IPS DF 4.7 (cell line): ENCODE measurements at regions not wholly inside any gene's neighbourhood (a gene's known extent, or its start where the extent isn't known, plus 50 kb on each side); places are given as distances from the start of the nearest gene placed in this dataset.
"Not testable (repeated sequence)": the region's sequence is repeated elsewhere in the genome, so short reads cannot be mapped to it uniquely, and the experiment has no call there.

Source experiments
- DNase-seq: peaks from one replicate; pipeline ENCODE4 v3.0.0-alpha.2; 2013; ENCODE audit warnings: low spot score; ENCODE audit errors: extremely low read depth

DNA sequence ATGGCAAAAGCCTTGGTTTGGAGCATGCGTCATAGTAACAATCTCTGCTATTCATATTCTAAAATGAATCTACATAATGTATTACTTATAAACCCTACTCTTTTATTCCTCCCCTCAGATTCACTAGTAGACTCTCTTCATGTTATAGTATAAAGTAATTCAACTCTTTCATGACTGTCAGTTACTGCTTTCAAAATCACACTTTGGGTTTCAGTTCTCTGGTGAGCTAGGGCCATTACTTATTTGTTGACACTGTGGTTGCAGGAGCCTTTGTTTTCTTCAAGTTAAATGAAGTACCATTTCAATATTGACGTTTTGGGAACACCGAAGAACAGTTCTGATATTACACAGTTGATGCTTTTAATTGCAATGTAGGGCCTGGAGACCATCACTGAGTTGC, 378.4 kb downstream of the DDX10 start:
- DNase-seq, result no peak

DNA sequence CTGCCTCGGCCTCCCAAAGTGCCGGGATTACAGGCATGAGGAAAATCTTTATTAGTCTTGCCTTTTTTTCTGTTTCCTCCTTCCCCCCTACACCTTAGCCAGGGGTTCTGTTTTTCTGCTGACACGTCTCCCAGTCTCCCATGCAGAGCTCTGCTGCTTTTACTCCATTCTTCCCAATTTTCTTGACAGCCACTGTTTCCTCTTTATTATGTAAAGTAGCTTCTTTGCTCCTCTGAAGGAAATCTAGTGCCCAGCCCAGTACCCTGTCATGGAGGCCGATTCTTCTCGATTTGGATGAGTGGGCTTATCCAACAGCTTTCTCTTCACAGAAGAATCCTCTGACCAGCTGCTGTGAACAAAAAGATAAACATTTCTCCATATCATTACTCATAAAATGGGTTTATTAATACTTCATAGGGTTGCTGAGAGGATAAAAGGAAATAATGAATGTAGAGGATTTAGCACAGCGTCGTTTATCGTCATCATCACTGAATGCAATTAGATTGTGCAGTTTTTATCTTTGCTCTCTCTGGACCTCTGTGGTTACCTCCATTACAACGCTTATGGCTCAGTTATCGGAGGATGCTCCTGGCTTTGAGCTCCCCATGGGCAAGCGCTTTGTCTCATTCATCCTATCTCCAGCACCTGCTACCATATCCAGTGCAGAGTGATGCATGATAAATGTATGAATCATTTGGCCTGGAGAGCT, 375.6 kb upstream of the C11orf87 start:
- no peak for DNase-seq

DNA sequence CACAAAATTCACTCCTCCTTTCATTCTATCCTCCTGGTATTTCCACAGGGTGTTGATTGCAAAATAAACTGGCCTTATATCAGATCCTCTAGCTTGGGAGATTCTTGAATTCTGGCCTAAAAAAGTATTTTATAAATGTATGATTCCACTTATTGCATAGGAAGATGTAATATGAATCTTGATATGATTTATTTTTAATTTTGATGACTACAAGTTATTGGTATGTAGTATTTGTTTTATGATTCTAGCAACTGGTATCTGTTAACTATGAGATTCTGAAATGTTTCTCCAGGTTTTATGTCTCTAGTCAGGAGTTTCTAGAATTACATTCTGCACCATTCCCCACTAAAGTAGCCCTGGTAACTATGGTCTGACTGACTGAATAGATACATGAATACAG, 373.9 kb upstream of the C11orf87 start:
- DNase-seq, result no peak

DNA sequence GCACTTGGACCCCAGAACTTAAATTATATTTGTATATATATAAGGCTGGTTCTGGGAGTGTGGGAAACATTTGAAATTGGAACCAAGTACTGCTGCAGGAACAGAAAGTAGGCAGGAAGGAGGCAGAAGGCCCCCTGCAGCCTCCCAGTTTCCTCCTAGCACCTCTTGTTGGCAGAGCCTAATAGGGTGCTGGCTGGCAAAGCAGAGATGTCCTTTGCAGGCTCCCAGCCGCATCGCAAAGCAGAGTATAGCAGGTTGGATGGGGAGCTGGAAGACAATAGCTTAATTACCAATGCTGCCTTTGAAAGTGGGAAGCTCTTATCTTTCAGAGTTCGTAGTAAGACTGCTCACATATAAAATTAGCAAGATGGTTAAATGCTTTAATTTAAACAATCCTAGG, 370.8 kb upstream of the C11orf87 start:
- no peak for DNase-seq

DNA sequence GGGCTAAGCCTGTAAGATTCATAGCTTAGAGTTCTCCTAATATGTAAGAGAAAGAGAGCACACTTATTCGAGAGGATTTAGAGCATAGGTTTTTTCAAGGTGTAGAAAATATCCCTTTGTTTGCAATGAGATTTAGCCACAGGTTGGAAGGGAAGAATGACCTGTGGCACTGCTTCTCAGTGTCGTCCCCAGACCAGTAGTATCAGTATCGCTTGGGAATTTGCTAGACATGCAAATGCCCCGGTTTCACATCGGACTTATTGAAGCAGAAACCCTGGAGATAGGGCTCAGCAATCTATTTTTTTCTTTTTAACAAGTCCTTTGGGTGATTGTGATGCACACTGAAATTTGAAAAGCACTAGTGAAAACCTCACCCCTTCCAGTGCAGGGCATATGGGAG, 362.6 kb upstream of the C11orf87 start:
- DNase-seq, result no peak

DNA sequence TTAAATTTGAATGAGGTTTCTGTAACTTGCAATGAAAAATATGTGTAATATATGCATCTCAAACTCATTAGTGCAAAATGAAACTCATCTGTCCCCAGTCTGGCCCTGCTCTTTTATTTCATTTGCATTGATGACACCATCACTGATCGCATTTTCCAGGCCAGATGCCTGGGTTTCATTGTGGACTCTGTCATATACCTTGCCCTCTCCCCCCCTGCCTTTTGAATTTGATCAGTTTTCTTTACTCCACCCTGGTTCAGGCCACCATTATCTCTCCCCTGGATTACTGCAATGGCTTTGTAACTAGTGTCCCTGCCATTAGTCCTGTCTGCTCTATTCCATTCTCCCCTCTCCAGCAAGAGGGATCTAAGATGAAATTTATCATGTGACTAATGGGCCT, 360.6 kb upstream of the C11orf87 start:
- DNase-seq, result no peak

DNA sequence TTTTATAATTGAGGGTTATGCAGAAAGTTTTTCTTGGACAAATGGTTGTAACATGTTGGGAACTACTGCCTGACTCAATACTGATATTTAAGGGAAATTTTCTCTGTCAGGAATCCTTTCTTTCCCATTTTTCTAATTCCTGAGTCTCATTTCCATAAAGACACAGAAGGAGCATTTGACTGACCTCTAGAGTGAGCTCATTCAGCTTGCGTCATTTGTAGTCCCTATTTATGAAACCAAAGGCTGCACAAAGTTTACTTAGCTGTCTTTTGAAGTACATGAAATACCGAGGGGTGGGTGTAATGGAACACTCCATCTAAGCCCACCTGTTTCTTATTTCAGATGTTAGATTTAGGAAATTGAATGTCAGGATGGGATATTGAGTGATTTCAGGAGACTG, 359.5 kb upstream of the C11orf87 start:
- no peak for DNase-seq

DNA sequence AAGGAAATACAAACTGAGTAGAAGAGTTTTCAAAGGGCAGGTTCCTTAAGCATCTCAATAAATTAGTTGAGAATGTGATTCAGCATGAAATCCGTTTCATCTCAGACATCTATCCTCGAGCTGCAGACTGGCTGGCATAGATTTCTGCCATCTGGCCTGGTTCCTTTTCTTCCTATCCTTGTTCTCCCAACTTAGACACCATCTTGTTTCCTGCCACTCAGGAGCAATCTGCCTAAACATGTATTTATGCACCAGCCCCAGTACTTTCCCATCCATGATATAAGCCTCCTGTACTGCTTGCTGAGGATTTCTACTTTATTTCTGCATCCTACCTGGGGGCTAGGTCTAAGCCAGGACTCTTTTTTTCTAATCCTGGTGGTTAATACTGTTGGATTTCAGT, 359.1 kb upstream of the C11orf87 start:
- no peak for DNase-seq

DNA sequence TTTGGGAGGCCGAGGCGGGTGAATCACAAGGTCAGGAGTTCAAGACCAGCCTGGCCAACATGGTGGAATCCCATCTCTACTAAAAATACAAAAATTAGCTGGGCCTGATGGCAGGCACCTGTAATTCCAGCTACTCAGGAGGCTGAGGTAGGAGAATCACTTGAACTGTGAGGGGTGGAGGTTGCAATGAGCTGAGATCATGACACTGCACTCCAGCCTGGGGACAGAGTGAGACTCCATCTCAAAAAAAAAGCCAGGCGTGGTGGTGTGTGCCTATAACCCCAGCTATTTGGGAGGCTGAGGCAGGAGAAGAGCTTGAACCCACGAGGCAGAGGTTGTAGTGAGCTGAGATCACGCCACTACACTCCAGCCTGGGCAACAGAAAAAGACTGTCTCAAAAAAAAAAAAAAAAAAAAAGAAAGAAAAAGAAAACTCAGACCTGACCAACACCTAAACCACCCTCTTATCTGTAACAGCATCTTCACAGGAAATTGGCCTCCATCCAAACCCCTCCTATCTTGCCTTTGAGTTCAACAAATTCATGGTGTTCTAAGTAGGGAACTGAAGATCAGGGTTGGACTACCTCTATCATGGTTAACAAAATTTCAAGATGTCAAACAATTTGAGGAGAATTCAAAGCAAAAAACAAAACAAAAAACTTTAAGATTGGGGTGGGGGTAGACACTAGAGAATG, 357.2 kb upstream of the C11orf87 start:
- not testable (repeated sequence) for DNase-seq

DNA sequence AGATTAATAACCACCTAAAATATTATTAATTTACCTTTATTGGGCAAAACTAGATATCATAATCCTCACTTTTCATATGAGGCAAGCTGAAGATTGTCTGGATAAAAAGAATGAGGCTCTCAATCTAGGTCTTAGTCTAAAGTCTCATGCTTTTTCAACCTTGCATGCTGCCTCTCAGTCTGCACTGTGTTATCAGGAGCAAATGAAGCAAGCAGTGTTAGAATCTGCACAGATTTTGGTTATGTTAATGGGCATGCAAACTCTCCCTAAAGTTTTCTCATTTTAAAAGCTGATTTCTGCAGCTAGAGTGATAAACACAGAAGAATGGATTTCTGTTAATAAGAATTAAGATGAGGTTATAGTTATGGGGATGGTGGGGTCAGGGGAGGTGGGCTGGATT, 350.7 kb upstream of the C11orf87 start:
- DNase-seq, result no peak

DNA sequence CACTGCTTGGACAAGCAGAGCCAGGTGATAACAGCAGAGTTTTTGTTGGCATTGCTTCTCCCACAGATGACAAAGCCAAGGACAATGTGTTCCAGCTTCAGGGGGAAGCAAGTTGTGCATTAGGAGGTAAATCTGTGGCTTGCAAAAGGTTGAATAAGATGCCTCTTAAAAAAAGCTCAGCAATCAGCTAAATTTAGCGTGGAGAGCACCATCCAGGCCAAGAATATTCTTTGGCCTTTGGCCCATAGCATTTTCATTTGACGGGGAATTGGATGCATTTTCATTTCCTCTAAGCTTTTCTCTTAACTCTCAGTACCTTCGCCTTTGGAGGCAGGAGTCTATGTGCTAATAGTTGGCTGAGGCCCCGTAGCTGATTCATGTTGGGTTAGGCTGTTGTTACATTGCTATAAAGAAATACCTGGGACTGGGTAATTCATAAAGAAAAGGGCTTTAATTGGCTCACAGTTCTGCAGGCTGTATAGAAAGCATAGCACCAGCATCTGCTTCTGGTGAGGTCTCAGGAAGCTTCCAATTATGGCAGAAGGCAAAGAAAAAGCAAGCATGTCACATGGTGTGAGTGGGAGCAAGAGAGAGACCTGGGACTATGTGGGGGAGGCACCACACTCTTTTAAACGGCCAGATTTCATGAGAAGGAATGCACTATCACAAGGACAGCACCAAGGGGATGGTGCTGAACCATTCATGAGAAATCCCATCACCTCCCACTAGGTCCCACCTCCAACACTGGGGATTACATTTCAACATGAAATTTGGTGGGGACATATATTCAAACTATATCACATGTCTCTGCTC, 350.1 kb upstream of the C11orf87 start:
- no peak for DNase-seq

DNA sequence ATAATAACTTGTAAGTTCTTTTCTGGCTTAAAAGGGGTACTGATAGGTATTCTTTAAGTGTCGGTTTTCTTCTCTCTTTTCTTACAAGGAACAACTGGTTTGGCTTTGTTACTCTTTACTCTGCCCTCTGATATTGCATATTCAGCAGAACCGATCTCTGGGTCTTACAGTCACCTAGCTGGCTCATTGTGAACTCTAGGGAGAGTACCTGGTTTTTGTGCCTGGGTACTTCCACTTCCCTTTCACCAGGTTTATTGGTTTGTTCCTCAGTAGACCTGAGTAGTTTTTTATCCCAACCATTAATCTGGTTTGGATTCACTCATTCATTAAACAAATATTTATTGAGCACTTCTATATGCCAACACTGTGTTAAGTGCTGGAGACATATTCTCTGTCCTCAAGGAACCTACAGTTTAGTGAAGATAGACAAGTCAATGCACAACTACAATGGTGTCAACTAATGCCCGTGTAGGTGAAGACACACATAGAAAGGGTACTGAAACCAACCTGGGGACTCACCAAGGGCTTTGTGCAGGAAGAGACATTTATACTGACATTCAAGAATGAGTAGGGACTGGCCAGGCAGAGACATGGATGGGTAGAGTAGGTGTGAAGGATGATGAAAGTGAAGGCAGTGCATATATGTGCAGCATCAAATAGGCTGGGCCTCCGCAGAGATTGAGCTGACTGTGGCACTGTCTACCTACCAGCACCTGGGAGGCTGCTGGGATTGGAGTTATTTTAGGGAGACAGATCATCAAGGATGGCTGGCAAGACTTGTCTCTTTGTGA, 348.8 kb upstream of the C11orf87 start:
- no peak for DNase-seq

DNA sequence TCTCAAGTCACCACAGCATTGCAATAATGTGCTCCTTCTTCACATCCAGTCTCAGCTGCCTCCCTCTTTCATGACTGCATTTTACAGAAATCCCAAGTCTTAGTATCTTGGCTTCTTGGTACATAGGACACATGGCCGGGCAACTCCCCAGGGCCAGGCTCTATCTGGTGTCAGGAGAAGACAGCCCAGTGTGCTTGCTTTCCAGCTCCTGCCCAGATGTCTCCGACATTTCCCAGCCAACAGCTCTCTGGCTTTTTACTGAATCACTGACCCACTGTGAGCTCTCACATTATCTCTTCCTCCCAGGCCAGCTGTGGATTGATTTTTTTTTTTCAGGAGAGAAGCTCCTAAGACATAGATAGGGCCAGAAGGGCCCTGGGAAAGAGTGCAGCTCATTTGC, 346.0 kb upstream of the C11orf87 start:
- DNase-seq, result no peak

DNA sequence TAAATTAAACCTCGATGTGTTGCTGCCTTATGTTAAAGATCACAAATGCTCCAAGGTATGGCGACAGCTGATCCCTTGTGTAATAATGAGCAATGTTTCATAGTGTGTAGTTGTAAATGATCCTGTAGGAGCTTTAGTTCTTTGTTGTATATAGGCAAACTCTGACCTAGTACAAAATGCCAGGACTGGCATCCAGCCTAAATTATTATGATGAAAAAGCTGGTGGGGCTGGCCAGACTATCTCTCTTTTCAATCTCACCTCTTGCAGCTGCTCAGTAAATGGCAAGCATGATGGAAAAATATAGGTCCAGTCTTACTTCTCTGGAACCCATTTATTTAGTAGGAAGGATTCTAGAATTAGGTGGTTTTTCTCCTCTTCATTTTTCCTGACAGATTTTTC, 345.1 kb upstream of the C11orf87 start:
- DNase-seq, result no peak

DNA sequence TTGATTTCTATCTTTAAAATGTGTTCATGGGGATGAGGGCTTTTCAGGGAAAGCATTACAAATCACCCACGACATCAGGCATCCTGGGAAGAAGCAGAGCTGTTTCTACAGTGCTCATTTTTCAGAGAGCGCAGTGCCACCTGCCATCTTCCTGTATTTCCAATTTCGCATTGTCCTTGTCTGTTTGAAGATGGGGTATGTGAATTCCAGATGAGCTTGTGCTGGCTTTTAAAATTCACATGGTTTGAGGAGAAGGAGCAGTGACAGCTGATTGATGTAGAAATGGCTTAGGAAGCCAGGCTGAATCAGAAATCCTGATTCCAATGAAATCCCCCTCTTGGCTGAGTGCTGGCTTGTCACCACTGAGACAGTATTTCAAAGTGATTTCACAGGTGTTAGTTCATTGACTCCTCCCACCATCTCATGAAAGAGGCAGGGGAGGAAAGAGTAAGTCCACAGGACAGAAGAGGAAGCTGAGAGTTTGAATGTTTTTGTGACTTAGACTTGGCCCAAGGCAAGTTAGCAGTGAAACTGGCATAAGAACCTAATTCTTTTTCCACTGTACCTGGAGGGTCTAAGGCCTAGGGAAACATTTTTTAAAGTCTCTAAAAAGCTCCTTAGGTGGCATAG, 344.6 kb upstream of the C11orf87 start:
- DNase-seq, result no peak

DNA sequence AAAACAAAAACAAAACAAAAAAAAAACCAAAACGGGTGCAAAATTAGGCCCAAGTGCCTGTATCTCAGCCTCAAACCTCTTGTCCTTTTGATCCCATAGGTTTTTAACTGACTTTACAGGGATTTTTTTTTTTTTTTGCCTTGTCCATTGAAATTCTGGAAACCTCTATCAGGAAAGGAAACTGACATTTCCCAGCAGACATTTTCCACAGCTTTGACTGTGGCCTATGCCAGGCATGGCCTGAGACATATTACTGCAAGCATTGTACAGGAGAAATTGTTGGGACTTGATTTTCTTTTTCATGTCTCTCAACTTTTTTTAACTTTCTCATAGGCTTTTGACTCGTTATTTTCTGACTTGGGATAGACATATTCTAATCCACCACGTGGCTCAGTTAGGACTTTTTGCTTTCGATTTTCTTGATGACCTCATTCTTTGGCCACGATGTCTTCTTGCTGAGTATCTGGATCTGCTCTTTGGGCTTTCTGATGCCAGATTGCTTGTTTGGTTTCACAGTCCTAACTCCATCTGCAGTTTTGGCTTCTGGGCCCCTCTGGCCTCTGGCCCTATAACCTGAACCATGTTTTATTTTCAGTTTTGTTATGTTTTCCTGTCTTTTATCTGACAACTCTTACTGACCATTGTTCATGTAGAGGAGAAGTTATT, 336.1 kb upstream of the C11orf87 start:
- DNase-seq, result no peak

DNA sequence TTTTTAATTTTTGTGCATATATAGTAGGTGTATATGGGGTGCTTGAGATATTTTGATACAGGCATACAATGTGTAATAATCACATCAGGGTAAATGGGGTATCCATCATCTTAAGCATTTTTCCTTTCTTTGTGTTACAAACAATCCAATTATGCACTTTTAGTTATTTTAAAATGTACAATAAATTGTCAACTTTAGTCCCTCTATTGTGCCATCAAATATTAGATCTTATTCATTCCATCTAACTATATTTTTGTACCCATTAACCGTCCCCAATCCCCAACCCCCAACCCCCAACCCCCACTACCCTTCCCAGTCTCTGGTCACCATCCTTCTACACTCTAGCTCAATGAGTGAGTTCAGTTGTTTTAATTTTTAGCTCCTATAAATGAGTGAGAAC, 335.1 kb upstream of the C11orf87 start:
- DNase-seq, result no peak

DNA sequence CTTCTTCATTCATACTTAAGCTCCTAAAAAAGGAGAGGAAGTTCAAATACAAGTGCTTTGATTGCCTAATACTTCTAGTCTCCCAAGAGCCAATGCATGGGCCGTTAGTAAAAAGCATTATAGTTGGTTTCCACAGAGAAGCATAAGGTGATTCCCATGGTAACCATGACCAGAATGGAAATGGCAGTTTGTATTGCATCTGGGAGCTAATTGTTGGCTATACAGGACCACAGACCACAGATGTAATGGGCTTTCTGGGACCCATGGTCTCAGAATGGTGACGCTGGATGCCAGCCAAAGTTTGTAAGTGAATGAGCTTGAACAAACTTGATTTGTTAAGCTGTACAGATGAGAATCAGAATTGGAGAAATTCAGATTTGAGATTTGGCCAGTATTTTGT, 333.9 kb upstream of the C11orf87 start:
- DNase-seq, result no peak

DNA sequence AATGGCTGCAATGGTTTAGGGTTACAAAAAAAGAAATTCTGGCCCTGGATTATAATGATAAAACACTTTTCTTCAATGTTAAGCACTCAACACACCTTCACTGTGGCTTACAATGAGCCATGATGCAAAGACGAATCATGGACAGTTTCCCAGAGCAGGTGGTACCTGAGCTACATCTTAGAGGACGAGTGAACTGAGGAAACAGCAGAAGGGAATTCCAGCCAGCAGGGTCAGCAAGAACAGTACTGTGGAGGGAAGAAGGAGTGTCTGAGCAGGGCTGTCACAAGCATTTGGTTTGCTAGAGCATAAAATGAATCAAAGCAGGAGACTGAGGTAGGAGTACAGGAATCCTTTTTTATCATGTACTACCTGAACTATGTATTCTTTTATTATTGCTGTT, 332.8 kb upstream of the C11orf87 start:
- DNase-seq, result no peak

DNA sequence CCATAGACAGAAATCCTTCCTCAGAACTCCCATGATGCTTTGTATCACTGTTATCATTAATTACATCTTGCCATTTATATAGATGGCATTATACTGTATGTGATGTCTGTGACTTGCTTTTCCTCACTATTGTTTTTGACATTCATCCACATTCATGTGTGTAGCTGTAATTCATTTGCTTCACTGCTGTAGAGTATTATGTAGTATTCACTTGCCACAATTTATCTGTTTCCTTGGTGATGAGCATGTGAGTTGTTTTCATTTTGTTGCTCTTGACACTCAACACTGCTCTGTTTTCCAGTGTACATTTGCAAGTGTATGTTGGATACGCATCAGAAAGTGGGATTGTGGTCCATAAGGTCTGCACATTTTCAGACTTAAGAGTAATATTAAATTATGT, 328.6 kb upstream of the C11orf87 start:
- DNase-seq, result no peak

DNA sequence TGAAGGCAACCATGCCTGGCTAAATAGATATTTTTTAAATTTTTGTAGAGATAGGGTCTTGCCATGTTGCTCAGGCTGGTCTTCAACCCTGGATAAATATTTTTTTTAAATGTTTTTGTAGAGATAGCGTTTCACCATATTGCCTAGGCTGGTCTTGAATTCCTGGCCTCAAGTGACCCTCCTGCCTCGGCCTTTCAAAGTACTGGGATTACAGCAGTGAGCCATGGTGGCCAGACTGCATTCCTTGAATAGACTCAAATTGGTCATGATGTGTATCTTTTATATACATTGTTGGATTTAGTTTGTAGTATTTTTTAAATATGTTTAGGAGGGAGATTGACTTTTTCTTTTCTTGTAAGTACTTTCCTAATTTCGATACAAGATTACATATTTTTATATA, 325.7 kb upstream of the C11orf87 start:
- no peak for DNase-seq
